Psoas muscle (tissue), 7 donors: ENCODE measurements at regions not wholly inside any gene's neighbourhood (a gene's known extent, or its start where the extent isn't known, plus 50 kb on each side); places are given as distances from the start of the nearest gene placed in this dataset.

Source experiments
- ATAC-seq, 4 donors: fragments of 200-7000 bp; cut with Tn5 transposase; one replicate each; pipeline ENCODE4 v1.9.1; 2020; ENCODE audit warnings: moderate library complexity in 3 of 4, mild to moderate bottlenecking in 2 of 4
- DNase-seq, 2 donors: peaks; one replicate each; pipeline ENCODE4 v3.0.0-alpha.2; 2020
- H3K27ac ChIP-seq: fragments of 200-600 bp; one replicate; pipeline ENCODE4 v1.8.0; 2022
- H3K27me3 ChIP-seq, 3 donors: fragments of 200-600 bp in 1 of 3; one replicate each; pipeline versions ENCODE4 v1.6.1 to v1.8.0; 2013 to 2022; ENCODE audit warnings: low read length in 2 of 3, mild to moderate bottlenecking in 2 of 3, moderate library complexity in 1 of 3; ENCODE audit not compliant: insufficient read depth in 3 of 3
- H3K36me3 ChIP-seq, 2 donors: fragments of 200-600 bp in 1 of 2; one replicate each; pipeline versions ENCODE4 v1.6.1 to v1.8.0; 2013 to 2022; ENCODE audit warnings: low read depth in 1 of 2, mild to moderate bottlenecking in 1 of 2, moderate library complexity in 1 of 2; ENCODE audit not compliant: insufficient read depth in 1 of 2
- H3K4me1 ChIP-seq: fragments of 200-600 bp; one replicate; pipeline ENCODE4 v1.8.0; 2022
- H3K4me3 ChIP-seq: fragments of 200-600 bp; one replicate; pipeline ENCODE4 v1.8.0; 2022; ENCODE audit warnings: mild to moderate bottlenecking
- H3K9me3 ChIP-seq: fragments of 200-600 bp; one replicate; pipeline ENCODE4 v1.8.0; 2022
- CTCF ChIP-seq: fragments of 200-600 bp; IDR thresholded peaks from one replicate; pipeline ENCODE4 v1.8.0; 2022; ENCODE audit warnings: antibody characterized with exemption
- WGBS, 3 donors: extraction: QIAGEN DNeasy Blood & Tissue Kit; methylation state at CpG; one replicate each; pipeline versions ENCODE4 v1.1.6 to v1.1.7; 2013; 5-methylcytosine and 5-hydroxymethylcytosine counted together
- intact Hi-C, 2 donors: fragments of 100-400 bp; cut with DNase I; formaldehyde crosslinking; loops; one replicate each; pipeline versions ENCODE4 v1.11.0 to v1.14.2; 2022
- donor health status: healthy with polysubstance abuse.
- donor health status: DM: no; HTN: no; CAD: no; lungs with moderate emphysema.
- donor health status: Bipolar disorder and iron deficiency.
- donor health status: healthy.
- donor health status: DM: yes; HTN: yes; CAD: no.
- donor health status: DM: no; HTN: no; CAD: no.
- donor health status: DM: yes; HTN: yes; CAD: no.

GRCh38 chrX:7654316-7654715 is 188.7 kb upstream of the VCX start:
- no peak for TF ChIP-seq CTCF
- no peak for DNase-seq
- H3K36me3 ChIP-seq = no peaks in the 10 kb centered on the region
- ATAC-seq = no peak
- H3K9me3 ChIP-seq = peaks cover 3% of the 10 kb centered on the region
- H3K27me3 ChIP-seq = no peaks in the 10 kb centered on the region
- H3K4me1 ChIP-seq = no peaks in the 10 kb centered on the region
- H3K4me3 ChIP-seq = no peak overlapping the region
- no peak overlapping the region for H3K27ac ChIP-seq
- 65 to 68% (median 66%) methylated on average over 5 of the region's 5 CpGs for WGBS, 3 donors
- intact Hi-C loops = no loop called here

GRCh38 chrX:7647831-7648230 is 195.1 kb upstream of the VCX start:
- no peak overlapping the region for H3K4me3 ChIP-seq
- no peaks in the 10 kb centered on the region for H3K36me3 ChIP-seq
- no peaks in the 10 kb centered on the region for H3K4me1 ChIP-seq
- DNase-seq (no peak), ATAC-seq (no peak)
- TF ChIP-seq CTCF = no peak
- H3K27ac ChIP-seq = no peak overlapping the region
- H3K9me3 ChIP-seq = no peaks in the 10 kb centered on the region
- no peaks in the 10 kb centered on the region for H3K27me3 ChIP-seq
- WGBS, 3 donors = 10 to 28% (median 13%) methylated on average over 3 of the region's 3 CpGs
- intact Hi-C loops = no loop called here

GRCh38 chrX:7641141-7641540 is 201.8 kb upstream of the VCX start:
- Histone ChIP-seq H3K4me3 (no peak overlapping the region), H3K36me3 (no peaks in the 10 kb centered on the region)

GRCh38 chrX:7640392-7640791 is 202.6 kb upstream of the VCX start:
- DNase-seq = no peak
- intact Hi-C loops = no loop called here
- WGBS, 3 donors = 78 to 92% (median 91%) methylated on average over 2 of the region's 2 CpGs
- Histone ChIP-seq H3K4me1 (no peaks in the 10 kb centered on the region), H3K27me3 (no peaks in the 10 kb centered on the region), H3K36me3 (no peaks in the 10 kb centered on the region), H3K4me3 (no peak overlapping the region), H3K9me3 (no peaks in the 10 kb centered on the region), H3K27ac (no peak overlapping the region)
- TF ChIP-seq CTCF = no peak
- ATAC-seq = no peak

More at GRCh38 chrX:7641141-7641540, 201.8 kb upstream of the VCX start:
- TF ChIP-seq CTCF = no peak
- DNase-seq = no peak
- Histone ChIP-seq H3K27me3 (no peaks in the 10 kb centered on the region), H3K9me3 (no peaks in the 10 kb centered on the region), H3K27ac (no peak overlapping the region), H3K4me1 (no peaks in the 10 kb centered on the region)
- intact Hi-C loops = no loop called here
- 92 to 100% (median 94%) methylated on average over 2 of the region's 2 CpGs for WGBS, 3 donors
- ATAC-seq = no peak

GRCh38 chrX:7638078-7638710 is 204.8 kb upstream of the VCX start:
- intact Hi-C loops = no loop called here
- WGBS, 3 donors = 69 to 81% (median 80%) methylated on average over 7 of the region's 7 CpGs
- no peak overlapping the region for H3K4me3 ChIP-seq
- DNase-seq = no peak
- H3K27ac ChIP-seq = no peak overlapping the region
- H3K36me3 ChIP-seq = no peaks in the 10 kb centered on the region
- no peaks in the 10 kb centered on the region for H3K9me3 ChIP-seq
- ATAC-seq = no peak
- no peak for TF ChIP-seq CTCF
- H3K4me1 ChIP-seq = no peaks in the 10 kb centered on the region
- H3K27me3 ChIP-seq = no peaks in the 10 kb centered on the region
